ENCODE measurements at regions not wholly inside any gene's neighbourhood (a gene's known extent, or its start where the extent isn't known, plus 50 kb on each side); places are given as distances from the start of the nearest gene placed in this dataset.
"Not testable (repeated sequence)": the region's sequence is repeated elsewhere in the genome, so short reads cannot be mapped to it uniquely, and the experiment has no call there.

GRCh38 chr20:22818636-22819035 is 216.5 kb upstream of the SSTR4 start:
- DNase-seq (ENCODE audit: low read depth, low spot score) = no peak

GRCh38 chr20:22819112-22819511 is 216.0 kb upstream of the SSTR4 start:
- no peak for DNase-seq (ENCODE audit: low read depth, low spot score)

- no peak for DNase-seq (ENCODE audit: low read depth, low spot score)
Observed at GRCh38 chr20:22819784-22820183, 215.3 kb upstream of the SSTR4 start.

- no peak for DNase-seq (ENCODE audit: low read depth, low spot score)
Observed at GRCh38 chr20:22821081-22821727, 213.9 kb upstream of the SSTR4 start.

- no peak for DNase-seq (ENCODE audit: low read depth, low spot score)
Observed at GRCh38 chr20:22821796-22822195, 213.3 kb upstream of the SSTR4 start.

GRCh38 chr20:22823119-22823518 is 212.0 kb upstream of the SSTR4 start:
- DNase-seq (ENCODE audit: low read depth, low spot score) = no peak

- no peak for DNase-seq (ENCODE audit: low read depth, low spot score)
Observed at GRCh38 chr20:22824077-22824476, 211.0 kb upstream of the SSTR4 start.

DNA sequence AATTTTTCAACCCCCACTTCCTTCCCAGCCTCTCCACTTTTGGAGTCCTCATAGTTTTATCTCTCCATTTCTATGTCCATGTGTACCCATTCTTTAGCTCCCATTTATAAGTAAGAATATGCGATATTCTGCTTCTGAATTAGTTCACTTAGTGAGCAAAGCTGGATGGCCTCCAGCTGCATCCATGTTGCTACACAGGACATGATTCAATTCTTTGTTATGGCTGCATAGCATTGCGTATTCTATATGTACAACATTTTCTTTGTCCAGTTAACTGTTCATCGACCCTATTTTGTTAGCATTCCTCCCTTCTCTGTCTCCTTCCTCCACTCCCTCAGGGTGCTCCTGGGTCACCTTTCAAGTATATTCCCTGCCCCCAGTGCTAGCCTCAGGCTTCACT is 210.0 kb upstream of the SSTR4 start:
- no peak for DNase-seq (ENCODE audit: low read depth, low spot score)

GRCh38 chr20:22825546-22825945 is 209.6 kb upstream of the SSTR4 start:
- no peak for DNase-seq (ENCODE audit: low read depth, low spot score)

DNA sequence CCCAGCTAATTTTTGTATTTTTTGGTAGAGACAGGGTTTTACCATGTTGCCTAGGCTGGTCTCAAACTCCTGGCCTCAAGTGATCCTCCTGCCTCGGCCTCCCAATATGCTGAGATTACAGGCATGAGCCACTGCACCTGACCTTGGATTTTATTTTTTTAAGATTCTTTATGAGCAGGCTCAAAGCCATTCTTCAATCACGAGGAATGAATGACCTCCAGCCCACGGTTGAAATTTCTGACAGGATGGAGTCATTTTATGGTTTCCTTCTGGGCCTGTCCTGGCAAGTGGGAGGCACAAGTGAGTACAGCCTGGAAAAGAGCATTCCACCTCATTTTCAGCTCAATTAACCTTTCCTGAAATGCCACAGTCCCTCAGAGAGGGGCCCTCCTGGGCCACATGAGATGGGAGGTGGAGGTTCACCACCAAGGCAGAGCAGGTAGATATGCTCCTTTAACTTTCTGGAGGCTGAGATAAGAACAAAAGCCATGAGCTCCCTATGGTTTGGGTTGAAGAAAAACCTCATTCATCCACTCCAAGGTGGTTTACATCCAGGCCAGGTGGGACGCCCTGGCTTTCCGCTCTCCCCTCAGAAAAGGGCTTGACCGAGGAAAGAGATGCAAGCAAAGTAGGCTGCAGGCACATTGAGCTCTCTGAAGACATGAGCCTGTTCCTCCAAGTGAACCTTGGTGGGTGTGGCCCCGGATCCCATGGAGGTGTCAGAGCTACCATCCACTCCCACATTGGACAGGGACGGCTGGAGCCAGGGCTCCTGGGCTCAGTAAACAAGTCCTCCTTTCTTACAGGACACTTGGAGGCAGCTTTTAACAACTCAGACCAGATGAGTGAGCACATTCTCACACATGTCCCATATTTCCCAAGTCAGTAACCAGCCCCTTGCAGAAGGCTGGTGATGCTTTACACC is 208.5 kb upstream of the SSTR4 start:
- no peak for DNase-seq (ENCODE audit: low read depth, low spot score)

DNA sequence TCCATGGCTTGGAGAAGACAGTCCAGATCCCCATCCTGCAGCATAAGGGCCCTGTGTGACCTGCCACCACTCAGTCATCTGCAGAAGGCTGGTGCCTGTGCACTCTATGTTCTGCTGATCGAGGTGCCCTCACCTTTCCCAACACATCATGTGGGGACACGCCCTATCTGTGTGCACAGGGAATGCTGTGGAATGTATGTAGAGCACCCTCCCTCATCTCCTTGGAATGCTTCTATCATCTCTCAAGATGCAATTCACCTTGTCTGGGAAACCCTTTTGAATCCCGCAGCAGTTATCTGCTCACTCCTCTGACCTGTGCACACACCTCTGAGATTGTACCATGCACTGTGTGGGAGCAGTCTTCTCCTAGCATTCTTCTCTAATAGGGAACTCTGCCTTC is 207.2 kb upstream of the SSTR4 start:
- no peak for DNase-seq (ENCODE audit: low read depth, low spot score)

GRCh38 chr20:22829356-22829755 is 205.8 kb upstream of the SSTR4 start:
- no peak for DNase-seq (ENCODE audit: low read depth, low spot score)

DNA sequence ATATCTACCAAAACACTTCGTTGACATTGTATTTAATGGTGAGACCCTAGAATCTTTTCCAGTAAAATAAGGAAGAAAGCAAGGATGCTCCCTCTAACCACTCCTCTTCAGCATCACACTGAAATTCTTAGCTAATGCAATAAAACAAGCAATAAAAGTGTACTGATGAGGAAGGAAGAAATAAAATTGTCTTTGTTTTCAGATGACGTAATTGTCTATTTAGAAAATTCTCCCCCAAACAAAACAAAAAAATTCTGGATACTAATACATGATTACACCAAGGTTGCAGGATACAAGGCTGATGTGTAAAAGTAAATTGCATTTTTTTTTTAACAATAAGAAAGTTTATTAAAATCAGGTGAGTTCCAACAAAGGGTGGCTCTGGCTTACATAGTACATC is 205.0 kb upstream of the SSTR4 start:
- DNase-seq (ENCODE audit: low read depth, low spot score) = no peak

DNA sequence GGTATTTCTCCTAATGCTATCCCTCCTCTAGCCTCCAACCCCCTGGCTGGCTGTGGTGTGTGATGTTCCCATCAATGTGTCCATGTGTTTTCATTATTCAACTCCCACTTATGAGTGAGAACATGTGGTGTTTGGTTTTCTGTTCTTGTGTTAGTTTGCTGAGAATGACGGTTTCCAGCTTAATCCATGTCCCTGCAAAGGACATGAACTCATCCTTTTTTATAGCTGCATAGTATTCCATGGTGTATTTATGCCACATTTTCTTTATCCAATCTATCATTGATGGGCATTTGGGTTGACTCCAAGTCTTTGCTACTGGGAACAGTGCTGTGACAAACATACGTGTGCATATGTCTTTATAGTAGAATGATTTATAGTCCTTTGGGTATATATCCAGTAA is 204.4 kb upstream of the SSTR4 start:
- DNase-seq (ENCODE audit: low read depth, low spot score) = not testable (repeated sequence)

DNA sequence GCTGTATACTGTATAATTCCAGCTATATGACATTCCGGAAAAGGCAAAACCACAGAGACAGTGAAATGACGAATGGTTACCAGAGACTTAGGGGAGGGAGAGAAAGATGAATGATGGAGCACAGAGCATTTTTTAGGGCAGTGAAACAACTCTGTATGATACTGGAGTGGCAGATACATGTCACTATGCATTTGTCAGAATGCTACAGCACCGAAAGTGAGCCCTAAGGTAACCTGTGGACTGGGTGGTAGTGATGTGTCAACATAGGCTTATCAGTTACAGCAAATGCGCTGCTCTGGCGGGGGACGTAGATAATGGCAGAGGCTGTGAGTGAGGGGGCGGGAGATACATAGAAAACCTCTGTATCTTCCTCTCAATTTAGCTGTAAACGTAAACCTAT is 201.3 kb upstream of the SSTR4 start:
- DNase-seq (ENCODE audit: low read depth, low spot score) = no peak

DNA sequence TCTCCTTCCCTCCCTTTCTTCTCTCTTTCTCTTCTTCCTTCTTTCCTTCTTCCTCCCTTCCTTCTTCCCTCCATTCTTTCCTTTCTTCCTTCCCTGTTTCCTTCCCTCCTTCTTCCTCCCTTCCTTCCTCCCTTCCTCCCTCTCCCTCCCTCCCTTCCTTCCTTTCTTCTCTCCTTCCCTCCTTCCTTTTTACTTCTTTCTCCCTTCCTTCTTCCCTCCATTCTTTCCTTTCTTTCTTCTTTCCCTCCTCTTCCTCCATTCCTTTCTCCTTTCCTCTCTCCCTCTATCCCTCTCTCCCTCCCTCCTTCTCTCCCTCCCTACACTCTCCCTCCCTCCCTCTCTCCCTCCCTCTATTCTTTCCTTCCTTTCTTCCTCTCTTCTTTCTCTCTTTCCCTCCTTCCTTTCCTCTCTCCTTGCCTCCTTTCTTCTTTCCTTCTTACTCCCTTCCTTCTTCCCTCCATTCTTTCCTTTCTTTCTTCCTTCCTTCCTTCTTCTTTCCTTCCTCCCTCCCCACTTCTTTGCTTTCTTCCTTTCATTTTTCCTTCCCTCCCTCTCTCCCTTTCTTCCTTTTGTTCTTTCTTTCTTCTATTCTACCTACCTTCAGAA is 200.4 kb upstream of the SSTR4 start:
- DNase-seq (ENCODE audit: low read depth, low spot score) = no peak

DNA sequence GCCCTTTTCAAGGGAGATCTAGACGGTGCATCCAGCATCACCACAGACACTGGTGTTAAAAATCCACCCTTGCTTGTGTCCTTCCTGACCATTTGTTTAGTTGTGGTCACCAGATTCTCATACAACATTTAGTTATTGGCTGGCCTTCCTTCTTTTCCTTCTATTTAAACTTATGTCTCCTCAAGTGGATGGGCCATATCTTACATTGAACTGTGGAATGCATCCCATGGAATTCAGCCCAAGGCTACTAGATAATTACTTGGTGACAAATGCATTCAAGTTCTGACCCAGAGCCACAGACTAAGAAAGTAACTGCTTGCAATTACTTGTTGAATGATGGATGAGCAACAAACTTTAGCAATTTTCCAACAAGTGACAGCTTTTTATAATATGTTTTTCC is 198.9 kb upstream of the SSTR4 start:
- no peak for DNase-seq (ENCODE audit: low read depth, low spot score)

GRCh38 chr20:22836877-22837276 is 198.2 kb upstream of the SSTR4 start:
- no peak for DNase-seq (ENCODE audit: low read depth, low spot score)

DNA sequence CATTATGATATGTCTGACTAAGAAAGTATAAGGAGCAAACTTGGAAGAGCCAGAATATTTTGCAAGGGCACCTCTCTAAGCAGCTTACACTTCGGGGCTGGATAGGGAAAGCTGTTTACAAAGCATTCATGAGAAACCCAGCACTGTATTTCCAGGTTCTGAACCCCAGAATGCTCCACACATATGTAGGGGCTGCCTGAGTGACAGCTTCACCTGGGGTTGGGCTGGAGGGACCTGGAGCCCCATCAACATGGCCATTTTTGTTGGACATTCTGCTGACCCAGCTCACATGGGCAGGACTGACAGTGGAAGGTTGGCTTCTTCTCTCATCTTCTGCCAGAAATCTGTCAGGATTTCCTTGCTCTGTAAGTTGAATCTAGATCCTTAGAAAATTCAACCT is 197.1 kb upstream of the SSTR4 start:
- no peak for DNase-seq (ENCODE audit: low read depth, low spot score)

GRCh38 chr20:22841846-22842245 is 193.3 kb upstream of the SSTR4 start:
- DNase-seq (ENCODE audit: low read depth, low spot score) = no peak

DNA sequence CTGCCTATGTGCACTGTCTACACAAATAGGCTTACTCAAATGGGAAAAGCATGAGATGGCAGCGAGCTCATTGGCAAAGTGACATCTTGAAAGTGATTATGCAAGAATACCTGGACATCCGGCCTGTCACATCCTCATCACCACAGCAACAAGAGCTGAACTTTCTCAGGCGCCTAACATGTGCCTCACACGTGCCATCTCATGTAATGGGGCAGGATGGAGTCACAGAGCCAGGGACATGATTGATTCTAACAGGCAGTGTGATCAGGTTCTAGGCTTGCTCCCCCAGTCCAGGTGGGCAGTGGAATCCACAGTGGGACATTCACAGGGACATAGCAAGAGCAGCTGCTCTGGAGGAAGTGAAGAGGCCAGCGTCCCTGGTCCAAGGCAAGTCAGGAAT is 192.3 kb upstream of the SSTR4 start:
- no peak for DNase-seq (ENCODE audit: low read depth, low spot score)

DNA sequence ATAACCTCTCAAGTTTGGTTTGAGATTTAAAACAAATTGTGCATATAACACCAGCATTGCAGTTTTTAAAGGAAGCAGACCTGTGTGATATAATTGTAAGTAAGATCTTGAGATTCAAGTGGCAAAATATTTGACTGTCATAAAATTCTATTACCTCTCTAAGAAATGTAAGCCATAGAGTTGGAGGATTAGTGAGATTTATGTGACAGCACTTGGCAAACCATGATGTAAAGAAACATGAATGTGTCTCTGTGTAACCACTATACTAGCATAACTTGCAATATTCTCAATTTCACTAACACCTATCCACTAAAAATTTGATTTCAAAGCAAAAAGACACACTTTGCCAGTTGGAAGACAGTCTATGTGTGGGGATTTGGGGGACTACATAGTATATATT is 190.2 kb upstream of the SSTR4 start:
- DNase-seq (ENCODE audit: low read depth, low spot score) = no peak

DNA sequence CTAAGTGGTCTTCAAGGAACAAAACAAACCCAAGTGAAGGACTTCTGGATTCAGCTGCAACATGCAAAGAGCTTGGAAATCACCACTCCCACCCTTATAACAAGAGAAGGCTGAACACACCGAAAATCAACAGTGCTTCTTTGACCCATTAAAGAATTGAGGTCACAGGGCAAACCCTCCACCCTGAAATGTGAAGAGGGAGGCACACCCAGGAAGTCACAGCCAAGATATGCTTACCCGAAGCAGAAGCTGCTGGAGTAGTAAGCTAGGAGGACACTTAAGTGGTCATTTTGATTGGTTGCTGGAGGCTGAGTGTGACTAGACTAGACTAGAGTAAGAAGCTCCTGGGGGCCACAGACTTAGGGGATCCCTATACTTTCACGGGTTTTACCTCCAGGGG is 188.2 kb upstream of the SSTR4 start:
- no peak for DNase-seq (ENCODE audit: low read depth, low spot score)

All from astrocyte of the hippocampus (primary cell).